ENCODE measurements at regions not wholly inside any gene's neighbourhood (a gene's known extent, or its start where the extent isn't known, plus 50 kb on each side); places are given as distances from the start of the nearest gene placed in this dataset.

DNA sequence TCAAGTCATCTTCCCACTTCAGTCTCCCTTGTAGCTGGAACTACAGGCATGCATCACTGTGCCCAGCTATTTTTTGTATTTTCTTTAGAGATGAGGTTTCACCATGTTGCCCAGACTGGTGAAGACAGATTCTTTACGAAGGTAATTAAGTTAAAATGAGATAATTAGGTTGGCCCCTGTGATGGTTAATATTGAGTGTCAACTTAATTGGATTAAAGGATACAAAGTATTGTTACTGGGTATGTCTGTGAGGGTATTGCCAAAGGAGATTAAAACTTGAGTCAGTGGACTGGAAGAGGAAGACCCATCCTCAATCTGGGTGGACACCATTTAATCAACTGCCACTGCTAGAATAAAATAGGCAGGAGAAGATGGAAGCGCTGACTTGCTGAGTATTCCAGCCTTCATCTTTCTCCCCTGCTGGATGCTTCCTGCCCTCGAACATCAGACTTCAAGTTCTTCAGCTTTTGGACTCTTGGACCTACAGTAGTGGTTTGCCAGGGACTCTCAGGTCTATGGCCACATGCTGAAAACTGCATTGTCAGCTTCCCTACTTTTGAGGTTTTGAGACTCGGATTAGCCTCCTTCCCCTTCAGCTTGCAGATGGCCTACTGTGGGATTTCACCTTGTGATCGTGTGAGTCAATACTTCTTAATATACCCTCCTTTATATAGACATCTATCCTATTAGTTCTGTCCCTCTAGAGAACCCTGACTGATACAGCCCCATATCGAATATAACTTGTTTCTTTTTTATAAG lies 269.1 kb downstream of the TMX3 start:
- Mint-ChIP-seq H3K9me3 (ENCODE audit: low read depth) (no peaks in the 10 kb centered on the region), H3K36me3 (ENCODE audit: insufficient read depth) (no peaks in the 10 kb centered on the region), H3K4me3 (ENCODE audit: low read depth) (no peak overlapping the region), H3K27ac (no peak overlapping the region), H3K4me1 (ENCODE audit: low read depth) (no peaks in the 10 kb centered on the region), H3K27me3 (no peaks in the 10 kb centered on the region)
- no peak for TF ChIP-seq CTCF (IDR thresholded peaks at IDR 0.05; ENCODE audit: unreplicated experiment)
- DNase-seq (ENCODE audit: low spot score, unreplicated experiment), result no peak

GRCh38 chr18:68445136-68445535 lies 269.8 kb downstream of the TMX3 start:
- no peak for DNase-seq (ENCODE audit: low spot score, unreplicated experiment)

GRCh38 chr18:68441241-68441640 lies 273.7 kb downstream of the TMX3 start:
- Mint-ChIP-seq H3K27ac (no peak overlapping the region), H3K27me3 (no peaks in the 10 kb centered on the region), H3K4me1 (ENCODE audit: low read depth) (peaks cover 2% of the 10 kb centered on the region), H3K9me3 (ENCODE audit: low read depth) (peaks cover 8% of the 10 kb centered on the region), H3K36me3 (ENCODE audit: insufficient read depth) (no peaks in the 10 kb centered on the region), H3K4me3 (ENCODE audit: low read depth) (no peak overlapping the region)
- no peak for DNase-seq (ENCODE audit: low spot score, unreplicated experiment)
- TF ChIP-seq CTCF (IDR thresholded peaks at IDR 0.05; ENCODE audit: unreplicated experiment), result no peak

More at GRCh38 chr18:68445136-68445535, 269.8 kb downstream of the TMX3 start:
- no peak for TF ChIP-seq CTCF (IDR thresholded peaks at IDR 0.05; ENCODE audit: unreplicated experiment)
- no peaks in the 10 kb centered on the region for H3K9me3 Mint-ChIP-seq (ENCODE audit: low read depth)
- peaks cover 2% of the 10 kb centered on the region for H3K4me1 Mint-ChIP-seq (ENCODE audit: low read depth)
- H3K4me3 Mint-ChIP-seq (ENCODE audit: low read depth), result no peak overlapping the region
- no peaks in the 10 kb centered on the region for H3K36me3 Mint-ChIP-seq (ENCODE audit: insufficient read depth)
- H3K27ac Mint-ChIP-seq, result no peak overlapping the region
- no peaks in the 10 kb centered on the region for H3K27me3 Mint-ChIP-seq

- no peaks in the 10 kb centered on the region for H3K27me3 Mint-ChIP-seq
- no peak overlapping the region for H3K27ac Mint-ChIP-seq
Observed at GRCh38 chr18:68440433-68440832, 274.5 kb downstream of the TMX3 start.

GRCh38 chr18:68439642-68440041 lies 275.3 kb downstream of the TMX3 start:
- no peak overlapping the region for H3K27ac Mint-ChIP-seq
- H3K9me3 Mint-ChIP-seq (ENCODE audit: low read depth), result peaks cover 9% of the 10 kb centered on the region
- H3K4me1 Mint-ChIP-seq (ENCODE audit: low read depth), result peaks cover 2% of the 10 kb centered on the region

More at GRCh38 chr18:68440433-68440832, 274.5 kb downstream of the TMX3 start:
- Mint-ChIP-seq H3K9me3 (ENCODE audit: low read depth) (peaks cover 9% of the 10 kb centered on the region), H3K4me3 (ENCODE audit: low read depth) (no peak overlapping the region), H3K4me1 (ENCODE audit: low read depth) (peaks cover 2% of the 10 kb centered on the region), H3K36me3 (ENCODE audit: insufficient read depth) (no peaks in the 10 kb centered on the region)
- TF ChIP-seq CTCF (IDR thresholded peaks at IDR 0.05; ENCODE audit: unreplicated experiment), result no peak
- DNase-seq (ENCODE audit: low spot score, unreplicated experiment), result no peak

More at GRCh38 chr18:68439642-68440041, 275.3 kb downstream of the TMX3 start:
- no peak for TF ChIP-seq CTCF (IDR thresholded peaks at IDR 0.05; ENCODE audit: unreplicated experiment)
- DNase-seq (ENCODE audit: low spot score, unreplicated experiment), result no peak
- Mint-ChIP-seq H3K27me3 (no peaks in the 10 kb centered on the region), H3K4me3 (ENCODE audit: low read depth) (no peak overlapping the region), H3K36me3 (ENCODE audit: insufficient read depth) (no peaks in the 10 kb centered on the region)

All from progenitor cell of endocrine pancreas (in vitro differentiated cells).